ENCODE measurements at regions not wholly inside any gene's neighbourhood (a gene's known extent, or its start where the extent isn't known, plus 50 kb on each side); places are given as distances from the start of the nearest gene placed in this dataset.
"Not testable (repeated sequence)": the region's sequence is repeated elsewhere in the genome, so short reads cannot be mapped to it uniquely, and the experiment has no call there.

DNA sequence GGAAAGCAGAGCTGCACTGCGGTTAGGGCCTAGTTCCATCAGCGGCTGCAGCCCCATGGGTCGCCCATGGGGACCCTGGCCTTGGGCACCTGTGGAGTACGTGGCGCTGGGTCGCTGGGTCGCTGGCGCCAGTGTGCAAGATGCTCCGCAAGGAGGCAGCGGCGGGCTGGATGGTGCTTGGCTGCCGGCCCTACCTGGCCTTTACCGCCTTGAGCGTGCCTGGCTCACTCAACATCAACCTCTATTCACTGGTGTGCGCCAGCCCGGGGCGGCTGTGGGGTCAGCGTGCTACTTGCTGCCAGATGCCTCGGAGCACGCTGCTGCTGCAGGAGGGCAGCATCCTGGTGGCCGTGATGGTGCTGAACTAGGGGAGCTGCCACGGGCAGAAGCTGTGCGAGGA, 85.1 kb upstream of the RHOU start:
- DNase-seq (ENCODE audit: extremely low spot score): no peak
- TF ChIP-seq, protein P1, sequence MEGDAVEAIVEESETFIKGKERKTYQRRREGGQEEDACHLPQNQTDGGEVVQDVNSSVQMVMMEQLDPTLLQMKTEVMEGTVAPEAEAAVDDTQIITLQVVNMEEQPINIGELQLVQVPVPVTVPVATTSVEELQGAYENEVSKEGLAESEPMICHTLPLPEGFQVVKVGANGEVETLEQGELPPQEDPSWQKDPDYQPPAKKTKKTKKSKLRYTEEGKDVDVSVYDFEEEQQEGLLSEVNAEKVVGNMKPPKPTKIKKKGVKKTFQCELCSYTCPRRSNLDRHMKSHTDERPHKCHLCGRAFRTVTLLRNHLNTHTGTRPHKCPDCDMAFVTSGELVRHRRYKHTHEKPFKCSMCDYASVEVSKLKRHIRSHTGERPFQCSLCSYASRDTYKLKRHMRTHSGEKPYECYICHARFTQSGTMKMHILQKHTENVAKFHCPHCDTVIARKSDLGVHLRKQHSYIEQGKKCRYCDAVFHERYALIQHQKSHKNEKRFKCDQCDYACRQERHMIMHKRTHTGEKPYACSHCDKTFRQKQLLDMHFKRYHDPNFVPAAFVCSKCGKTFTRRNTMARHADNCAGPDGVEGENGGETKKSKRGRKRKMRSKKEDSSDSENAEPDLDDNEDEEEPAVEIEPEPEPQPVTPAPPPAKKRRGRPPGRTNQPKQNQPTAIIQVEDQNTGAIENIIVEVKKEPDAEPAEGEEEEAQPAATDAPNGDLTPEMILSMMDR (IDR thresholded peaks at IDR 0.05; ENCODE audit: control extremely low read depth, extremely low read depth, low read depth, missing control alignments): no peak
- CTCF ChIA-PET: interaction anchor here (1.0 to 2.4 kb wide), 2 partner anchors 14 to 605 kb away, joined by 3 to 13 read pairs; no protein-coding TSS in a partner anchor
- POLR2A ChIA-PET: no interaction called here

DNA sequence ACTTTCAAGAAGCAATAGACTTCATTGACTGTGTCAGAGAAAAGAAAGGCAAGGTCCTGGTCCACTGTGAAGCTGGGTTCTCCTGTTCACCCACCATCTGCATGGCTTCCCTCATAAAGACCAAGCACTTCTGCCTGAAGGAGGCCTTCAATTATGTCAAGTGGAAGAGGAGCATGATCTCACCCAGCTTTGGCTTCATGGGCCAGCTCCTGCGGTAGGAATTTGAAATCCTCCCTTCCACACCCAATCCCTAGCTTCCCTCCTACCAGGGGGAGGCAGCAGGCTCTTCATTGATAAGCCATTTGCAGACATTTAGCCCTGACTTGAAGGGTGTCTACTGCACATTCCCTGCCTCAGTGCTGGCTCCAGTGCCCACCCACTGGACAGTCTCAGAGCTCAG, 84.3 kb upstream of the RHOU start:
- CTCF ChIA-PET: interaction anchor here (1.0 to 2.4 kb wide), 2 partner anchors 13 to 604 kb away, joined by 3 to 13 read pairs; no protein-coding TSS in a partner anchor
- DNase-seq (ENCODE audit: extremely low spot score): no peak
- TF ChIP-seq, protein P1 (IDR thresholded peaks at IDR 0.05; ENCODE audit: control extremely low read depth, extremely low read depth, low read depth, missing control alignments): no peak
- POLR2A ChIA-PET: no interaction called here

DNA sequence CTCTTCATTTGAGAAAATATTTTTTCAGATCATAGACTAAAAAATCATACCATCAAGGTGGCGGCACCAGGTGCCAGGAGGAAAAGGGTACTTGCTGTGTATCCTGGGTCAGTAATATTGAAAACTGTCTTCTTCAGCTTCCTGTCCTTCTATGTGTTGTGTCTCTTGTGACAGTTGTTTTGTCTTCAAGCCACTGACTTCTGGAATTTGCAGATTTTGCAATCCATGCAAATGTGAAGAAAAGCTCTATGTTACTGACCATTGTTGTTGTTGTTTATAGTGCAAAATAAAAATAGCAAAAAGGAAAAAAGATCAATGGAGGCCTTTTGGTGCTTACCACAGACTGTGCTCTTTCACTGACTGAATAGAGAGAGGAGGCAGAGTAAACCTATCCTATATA, 83.2 kb upstream of the RHOU start:
- TF ChIP-seq, protein P1 (IDR thresholded peaks at IDR 0.05; ENCODE audit: control extremely low read depth, extremely low read depth, low read depth, missing control alignments): no peak
- POLR2A ChIA-PET: no interaction called here
- no peak for DNase-seq (ENCODE audit: extremely low spot score)
- CTCF ChIA-PET: interaction anchor here (2.4 kb wide), 1 partner anchor 12 kb away, joined by 13 read pairs; no protein-coding TSS in a partner anchor

DNA sequence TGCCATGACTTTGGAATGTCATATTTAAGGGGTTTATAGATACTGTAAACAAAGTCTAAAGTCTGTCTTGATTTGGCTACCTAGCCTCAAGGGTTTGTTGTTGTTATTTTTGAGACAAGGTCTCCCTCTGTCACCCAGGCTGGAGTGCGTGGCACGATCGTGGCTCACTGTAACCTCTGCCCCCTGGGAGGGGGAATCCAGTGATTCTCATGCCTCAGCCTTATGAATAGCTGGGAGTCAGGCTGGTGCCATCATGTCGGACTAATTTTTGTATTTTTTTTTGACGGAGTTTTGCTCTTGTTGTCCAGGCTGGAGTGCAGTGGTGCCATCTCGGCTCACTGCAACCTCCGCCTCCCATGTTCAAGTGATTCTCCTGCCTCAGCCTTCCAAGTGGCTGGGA, 82.2 kb upstream of the RHOU start:
- DNase-seq (ENCODE audit: extremely low spot score); CTCF ChIA-PET; POLR2A ChIA-PET: not testable (repeated sequence)

DNA sequence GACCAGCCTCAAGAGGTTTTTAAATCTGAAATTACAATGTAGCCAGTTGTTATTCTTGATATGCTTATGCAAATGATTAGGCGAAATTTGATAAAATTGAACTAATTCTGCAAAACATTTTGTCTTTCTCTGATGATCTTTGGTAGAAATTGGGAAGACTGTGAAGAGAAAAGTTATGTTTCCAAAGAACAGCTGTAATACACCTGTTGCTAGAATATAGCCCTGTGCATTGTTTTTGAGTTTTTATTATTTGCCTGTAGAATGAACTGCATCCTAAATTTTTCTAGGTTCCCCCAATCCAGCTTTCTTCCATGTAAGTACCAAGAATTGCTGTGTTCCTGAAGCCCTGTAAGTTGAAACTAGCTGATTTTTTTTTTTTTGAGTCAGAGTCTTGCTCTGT, 81.5 kb upstream of the RHOU start:
- CTCF ChIA-PET: interaction anchor here (0.8 kb wide), 1 partner anchor 81 kb away, joined by 3 read pairs; no protein-coding TSS in a partner anchor
- TF ChIP-seq, protein P1 (IDR thresholded peaks at IDR 0.05; ENCODE audit: control extremely low read depth, extremely low read depth, low read depth, missing control alignments): no peak
- DNase-seq (ENCODE audit: extremely low spot score): no peak
- POLR2A ChIA-PET: no interaction called here

DNA sequence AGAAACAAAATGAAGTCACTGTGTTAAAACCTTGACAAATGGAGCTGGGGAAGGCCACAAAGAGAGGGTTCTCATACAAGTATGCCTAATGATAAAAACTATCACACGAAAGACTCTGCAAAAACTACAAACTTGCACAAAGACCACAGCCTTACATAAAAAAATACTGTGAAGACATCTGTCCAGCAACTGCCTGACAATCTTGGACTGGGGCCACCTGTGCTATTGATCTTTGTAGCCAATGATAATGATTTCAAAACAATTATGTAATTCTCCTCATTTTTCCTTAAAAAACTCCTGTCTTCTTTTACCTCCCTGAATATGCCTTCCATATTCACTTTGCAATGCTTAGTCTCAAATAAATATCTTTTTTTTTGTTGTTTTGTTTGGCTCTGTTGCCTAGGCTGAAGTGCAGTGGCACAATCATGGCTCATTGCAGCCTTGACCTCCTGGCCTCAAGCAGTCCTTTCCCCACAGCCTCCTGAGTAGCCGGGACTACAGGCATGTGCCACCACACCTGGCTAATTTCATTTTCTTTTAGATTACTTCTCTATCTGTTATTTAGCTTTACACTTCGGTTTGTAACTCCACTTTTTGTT, 79.4 kb upstream of the RHOU start:
- ChIA-PET POLR2A (no interaction called here), CTCF (interaction anchor here (0.8 kb wide), 1 partner anchor 8 kb away, joined by 3 read pairs; no protein-coding TSS in a partner anchor)
- no peak for DNase-seq (ENCODE audit: extremely low spot score)
- TF ChIP-seq, protein P1 (IDR thresholded peaks at IDR 0.05; ENCODE audit: control extremely low read depth, extremely low read depth, low read depth, missing control alignments): no peak

DNA sequence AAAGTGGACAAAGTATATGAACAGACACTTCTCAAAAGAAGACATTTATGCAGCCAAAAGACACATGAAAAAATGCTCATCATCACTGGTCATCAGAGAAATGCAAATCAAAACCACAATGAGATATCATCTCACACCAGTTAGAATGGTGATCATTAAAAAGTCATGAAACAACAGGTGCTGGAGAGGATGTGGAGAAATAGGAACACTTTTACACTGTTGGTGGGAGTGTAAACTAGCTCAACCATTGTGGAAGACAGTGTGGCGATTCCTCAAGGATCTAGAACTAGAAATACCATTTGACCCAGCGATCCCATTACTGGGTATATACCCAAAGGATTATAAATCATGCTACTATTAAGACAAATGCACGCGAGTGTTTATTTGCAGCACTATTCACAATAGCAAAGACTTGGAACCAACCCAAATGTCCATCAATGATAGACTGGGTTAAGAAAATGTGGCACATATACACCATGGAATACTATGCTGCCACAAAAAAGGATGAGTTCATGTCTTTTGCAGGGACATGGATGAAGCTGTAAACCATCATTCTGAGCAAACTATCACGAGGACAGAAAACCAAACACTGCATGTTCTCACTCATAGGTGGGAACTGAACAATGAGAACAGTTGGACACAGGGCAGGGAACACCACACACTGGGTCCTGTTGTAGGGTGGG, 73.1 kb upstream of the RHOU start:
- POLR2A ChIA-PET; DNase-seq (ENCODE audit: extremely low spot score): not testable (repeated sequence)
- CTCF ChIA-PET: interaction anchor here (3.1 to 4.7 kb wide), 2 partner anchors 11 to 566 kb away, joined by 13 to 56 read pairs; no protein-coding TSS in a partner anchor

All from GM10248 (cell line).